Mesenchymal stem cell (in vitro differentiated cells and primary cell): ENCODE measurements at regions not wholly inside any gene's neighbourhood (a gene's known extent, or its start where the extent isn't known, plus 50 kb on each side); places are given as distances from the start of the nearest gene placed in this dataset.

ENCODE experiments used
- DNase-seq: peaks from one replicate; pipeline ENCODE4 v3.0.0-alpha.2; 2013
- H2AFZ ChIP-seq: one replicate; pipeline ENCODE4 v1.6.1; 2013; ENCODE audit warnings: low read depth, mild to moderate bottlenecking, control low read depth, inconsistent platforms, low read length, moderate library complexity
- H2AK5ac ChIP-seq: 2 replicates; pipeline ENCODE4 v1.6.1; 2013; ENCODE audit warnings: low read length, moderate library complexity, mild to moderate bottlenecking, inconsistent platforms; ENCODE audit not compliant: severe bottlenecking
- H2BK120ac ChIP-seq: one replicate; pipeline ENCODE4 v1.6.1; 2013; ENCODE audit warnings: low read depth, mild to moderate bottlenecking, inconsistent platforms, low read length, moderate library complexity
- H2BK12ac ChIP-seq, 2 experiments: one replicate each; pipeline ENCODE4 v1.6.1; 2013; ENCODE audit warnings: inconsistent platforms in 2 of 2, low read length in 2 of 2, mild to moderate bottlenecking in 2 of 2, moderate library complexity in 2 of 2, control low read depth in 1 of 2
- H2BK15ac ChIP-seq: one replicate; pipeline ENCODE4 v1.6.1; 2013; ENCODE audit warnings: mild to moderate bottlenecking, low read depth, inconsistent platforms; ENCODE audit not compliant: poor library complexity, severe bottlenecking
- H2BK5ac ChIP-seq: 2 replicates; pipeline ENCODE4 v1.6.1; 2013; ENCODE audit warnings: low read depth, mild to moderate bottlenecking, low read length, control low read depth, inconsistent platforms; ENCODE audit not compliant: poor library complexity, severe bottlenecking
- H3K14ac ChIP-seq, 2 experiments: one replicate each; pipeline ENCODE4 v1.6.1; 2013; ENCODE audit warnings: inconsistent platforms in 2 of 2, low read length in 2 of 2, control low read depth in 1 of 2, mild to moderate bottlenecking in 1 of 2, moderate library complexity in 1 of 2
- H3K18ac ChIP-seq, 2 experiments: one replicate each; pipeline ENCODE4 v1.6.1; 2013; ENCODE audit warnings: inconsistent platforms in 2 of 2, low read length in 2 of 2, control low read depth in 1 of 2, low read depth in 1 of 2, mild to moderate bottlenecking in 1 of 2
- H3K23ac ChIP-seq, 2 experiments: one replicate each; pipeline ENCODE4 v1.6.1; 2013; ENCODE audit warnings: inconsistent platforms in 2 of 2, low read length in 2 of 2, mild to moderate bottlenecking in 2 of 2, moderate library complexity in 2 of 2, control low read depth in 1 of 2
- H3K27ac ChIP-seq: 2 replicates; pipeline ENCODE4 v1.5.1; 2013; ENCODE audit warnings: mild to moderate bottlenecking, moderate library complexity, low read length, control low read depth, inconsistent platforms; ENCODE audit not compliant: poor library complexity, severe bottlenecking
- H3K27me3 ChIP-seq, 2 experiments: 2 replicates each; pipeline versions ENCODE4 v1.6.1 to v1.7.0; 2013; ENCODE audit warnings: low read length in 2 of 2, mild to moderate bottlenecking in 2 of 2, moderate library complexity in 2 of 2, control low read depth in 1 of 2, inconsistent platforms in 1 of 2; ENCODE audit not compliant: control insufficient read depth in 1 of 2, insufficient read depth in 1 of 2
- H3K36me3 ChIP-seq, 2 experiments: 2 replicates each; pipeline versions ENCODE4 v1.6.1 to v1.7.0; 2013; ENCODE audit warnings: low read length in 2 of 2, control low read depth in 1 of 2, inconsistent platforms in 1 of 2, low read depth in 1 of 2, mild to moderate bottlenecking in 1 of 2; ENCODE audit not compliant: insufficient read depth in 2 of 2, control insufficient read depth in 1 of 2
- H3K4ac ChIP-seq, 2 experiments: one replicate each; pipeline ENCODE4 v1.6.1; 2013; ENCODE audit warnings: inconsistent platforms in 2 of 2, low read length in 2 of 2, mild to moderate bottlenecking in 2 of 2, moderate library complexity in 2 of 2, control low read depth in 1 of 2, low read depth in 1 of 2
- H3K4me1 ChIP-seq: 2 replicates; pipeline ENCODE4 v1.6.1; 2013; ENCODE audit warnings: low read depth, low read length, control low read depth; ENCODE audit not compliant: control insufficient read depth, insufficient read depth
- H3K4me2 ChIP-seq: 2 replicates; pipeline ENCODE4 v1.6.1; 2013; ENCODE audit warnings: low read length, mild to moderate bottlenecking, inconsistent platforms; ENCODE audit not compliant: poor library complexity, severe bottlenecking
- H3K4me3 ChIP-seq, 2 experiments: 2 replicates each; pipeline versions ENCODE4 v1.5.1 to v1.7.0; 2013; ENCODE audit warnings: low read length in 2 of 2, mild to moderate bottlenecking in 2 of 2, control low read depth in 1 of 2, low read depth in 1 of 2; ENCODE audit not compliant: insufficient read depth in 1 of 2
- H3K79me1 ChIP-seq: replicated peaks from 2 replicates; pipeline ENCODE4 v1.6.1; 2013; ENCODE audit warnings: mild to moderate bottlenecking, control low read depth, low read length, inconsistent platforms; ENCODE audit not compliant: poor library complexity, severe bottlenecking
- H3K9ac ChIP-seq: 2 replicates; pipeline ENCODE4 v1.7.0; 2013; ENCODE audit warnings: mild to moderate bottlenecking, low read length, moderate library complexity
- H3K9me3 ChIP-seq: 2 replicates; pipeline ENCODE4 v1.7.0; 2013; ENCODE audit warnings: mild to moderate bottlenecking, low read length; ENCODE audit not compliant: control insufficient read depth
- H4K8ac ChIP-seq: one replicate; pipeline ENCODE4 v1.6.1; 2013; ENCODE audit warnings: inconsistent platforms, mild to moderate bottlenecking, low read length, moderate library complexity
- H4K91ac ChIP-seq: one replicate; pipeline ENCODE4 v1.6.1; 2013; ENCODE audit warnings: mild to moderate bottlenecking, low read length, inconsistent platforms
- WGBS: methylation state at CpG from one replicate; pipeline ENCODE4 v1.1.7; 2013; ENCODE audit warnings: mixed read lengths; 5-methylcytosine and 5-hydroxymethylcytosine counted together

GRCh38 chr5:174205939-174206338 lies 160.4 kb downstream of the NSG2 start:
- 63% methylated on average over 2 of the region's 3 CpGs for WGBS
- H2BK120ac ChIP-seq, result no peak overlapping the region

GRCh38 chr5:174210596-174211276 lies 165.2 kb downstream of the NSG2 start:
- Histone ChIP-seq H2BK12ac (no peak overlapping the region), H2BK120ac (no peak overlapping the region), H4K8ac (no peak overlapping the region), H3K27me3 (peaks cover 0 to 22% of the 10 kb centered on the region in 2 experiments), H3K36me3 (no peaks in the 10 kb centered on the region), H3K4ac (no peak overlapping the region), H2BK5ac (no peak overlapping the region), H3K18ac (no peak overlapping the region), H3K9ac (no peak overlapping the region), H3K79me1 (no peaks in the 10 kb centered on the region), H3K4me2 (no peak overlapping the region), H4K91ac (no peak overlapping the region), H3K23ac (no peak overlapping the region), H3K4me1 (no peaks in the 10 kb centered on the region), H3K4me3 (no peak overlapping the region), H3K27ac (no peak overlapping the region), H3K9me3 (no peaks in the 10 kb centered on the region), H2BK15ac (no peak overlapping the region), H2AFZ (no peak overlapping the region), H2AK5ac (no peak overlapping the region), H3K14ac (no peak overlapping the region)
- WGBS, result 76% methylated on average over 7 of the region's 8 CpGs
- DNase-seq, result no peak

More at GRCh38 chr5:174205939-174206338, 160.4 kb downstream of the NSG2 start:
- H3K18ac ChIP-seq, result no peak overlapping the region
- no peak overlapping the region for H4K8ac ChIP-seq
- H4K91ac ChIP-seq, result no peak overlapping the region
- no peak overlapping the region for H3K4ac ChIP-seq
- H3K14ac ChIP-seq, result no peak overlapping the region
- no peak overlapping the region for H2AFZ ChIP-seq
- H2BK12ac ChIP-seq, result no peak overlapping the region
- H2AK5ac ChIP-seq, result no peak overlapping the region
- H2BK5ac ChIP-seq, result no peak overlapping the region
- peaks cover 2% of the 10 kb centered on the region for H3K9me3 ChIP-seq
- no peaks in the 10 kb centered on the region for H3K36me3 ChIP-seq
- no peak overlapping the region for H3K27ac ChIP-seq
- H3K79me1 ChIP-seq, result no peaks in the 10 kb centered on the region
- no peak overlapping the region for H3K4me2 ChIP-seq
- H3K4me3 ChIP-seq, result no peak overlapping the region
- no peaks in the 10 kb centered on the region for H3K4me1 ChIP-seq
- peaks cover 0 to 9% of the 10 kb centered on the region in 2 experiments for H3K27me3 ChIP-seq
- no peak overlapping the region for H3K9ac ChIP-seq
- no peak overlapping the region for H3K23ac ChIP-seq
- no peak overlapping the region for H2BK15ac ChIP-seq
- no peak for DNase-seq

- no peak overlapping the region for H3K4me3 ChIP-seq
- H2BK15ac ChIP-seq, result no peak overlapping the region
- 14% methylated on average over 1 of the region's 4 CpGs for WGBS
These were observed 165.7 kb downstream of the NSG2 start for GRCh38 chr5:174211277-174211626.

DNA sequence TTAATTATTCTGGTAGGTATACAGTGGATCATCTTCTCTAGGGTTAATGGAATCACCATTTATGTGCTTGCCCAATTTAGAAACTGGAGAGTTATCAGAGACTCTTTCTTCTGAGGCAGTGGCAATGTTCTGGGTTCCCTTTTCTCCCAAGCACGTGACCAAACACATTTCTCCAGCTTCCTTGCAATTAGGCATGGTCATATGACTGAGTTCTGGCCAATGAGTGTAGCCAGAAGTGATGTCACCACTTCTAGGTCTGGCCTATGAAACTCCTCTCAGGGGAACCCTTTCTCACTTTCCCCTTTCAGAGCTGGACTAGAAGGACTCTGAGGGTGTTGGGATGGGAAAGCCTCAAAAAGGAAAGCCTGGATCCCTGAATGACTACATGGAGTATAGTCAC lies 172.0 kb downstream of the NSG2 start:
- H3K79me1 ChIP-seq, result no peaks in the 10 kb centered on the region
- no peak overlapping the region for H3K4me3 ChIP-seq
- no CpG with 5 or more reads among the region's 1 CpG for WGBS
- no peaks in the 10 kb centered on the region for H3K36me3 ChIP-seq
- H2BK12ac ChIP-seq, result no peak overlapping the region
- H3K4me1 ChIP-seq, result no peaks in the 10 kb centered on the region
- no peak overlapping the region for H4K8ac ChIP-seq
- H3K4ac ChIP-seq, result no peak overlapping the region
- no peak overlapping the region for H2BK5ac ChIP-seq
- no peak for DNase-seq
- no peak overlapping the region for H3K23ac ChIP-seq
- H3K18ac ChIP-seq, result no peak overlapping the region
- no peak overlapping the region for H4K91ac ChIP-seq
- H3K4me2 ChIP-seq, result no peak overlapping the region
- H3K27ac ChIP-seq, result no peak overlapping the region
- H3K9ac ChIP-seq, result no peak overlapping the region
- H2AFZ ChIP-seq, result no peak overlapping the region
- no peak overlapping the region for H2BK15ac ChIP-seq
- H3K9me3 ChIP-seq, result peaks cover 10% of the 10 kb centered on the region
- peaks cover 0 to 19% of the 10 kb centered on the region in 2 experiments for H3K27me3 ChIP-seq
- H2BK120ac ChIP-seq, result no peak overlapping the region
- H3K14ac ChIP-seq, result no peak overlapping the region
- H2AK5ac ChIP-seq, result no peak overlapping the region

More at GRCh38 chr5:174211277-174211626, 165.7 kb downstream of the NSG2 start:
- no peak overlapping the region for H3K23ac ChIP-seq
- H3K27ac ChIP-seq, result no peak overlapping the region
- no peak overlapping the region for H2BK5ac ChIP-seq
- no peak overlapping the region for H2BK120ac ChIP-seq
- H3K9ac ChIP-seq, result no peak overlapping the region
- H2AK5ac ChIP-seq, result no peak overlapping the region
- H3K18ac ChIP-seq, result no peak overlapping the region
- H3K14ac ChIP-seq, result no peak overlapping the region
- H2BK12ac ChIP-seq, result no peak overlapping the region
- H3K4ac ChIP-seq, result no peak overlapping the region
- H3K79me1 ChIP-seq, result no peaks in the 10 kb centered on the region
- H4K91ac ChIP-seq, result no peak overlapping the region
- H2AFZ ChIP-seq, result no peak overlapping the region
- no peak overlapping the region for H3K4me2 ChIP-seq
- no peaks in the 10 kb centered on the region for H3K4me1 ChIP-seq
- no peaks in the 10 kb centered on the region for H3K9me3 ChIP-seq
- no peaks in the 10 kb centered on the region for H3K36me3 ChIP-seq
- DNase-seq, result no peak
- no peak overlapping the region for H4K8ac ChIP-seq
- peaks cover 0 to 22% of the 10 kb centered on the region in 2 experiments for H3K27me3 ChIP-seq
